Kidney capillary endothelial cell (primary cell): ENCODE measurements at regions not wholly inside any gene's neighbourhood (a gene's known extent, or its start where the extent isn't known, plus 50 kb on each side); places are given as distances from the start of the nearest gene placed in this dataset.

Source experiments
- DNase-seq: peaks from one replicate; pipeline ENCODE4 v3.0.0-alpha.2; 2018; ENCODE audit warnings: low spot score

DNA sequence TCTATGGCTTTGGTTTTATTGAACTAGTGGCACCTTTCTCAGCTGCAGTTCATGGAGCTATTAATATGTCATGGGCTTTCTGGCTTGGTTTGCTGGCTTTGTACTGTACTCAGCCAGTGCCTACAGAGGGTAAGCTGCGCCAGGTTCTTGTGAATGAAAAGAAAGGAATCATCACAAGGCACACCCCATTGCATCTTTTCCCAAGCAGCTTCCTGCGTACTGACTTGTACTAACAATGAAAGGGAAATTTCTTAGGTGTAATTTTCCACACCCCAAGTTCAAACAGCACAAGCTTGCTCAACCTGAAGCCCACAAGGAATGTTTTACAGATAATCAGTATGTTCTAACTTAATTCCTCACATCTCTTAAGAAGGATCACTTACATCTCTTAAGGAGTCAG, 78.0 kb upstream of the TNFSF18 start:
- DNase-seq = no peak

DNA sequence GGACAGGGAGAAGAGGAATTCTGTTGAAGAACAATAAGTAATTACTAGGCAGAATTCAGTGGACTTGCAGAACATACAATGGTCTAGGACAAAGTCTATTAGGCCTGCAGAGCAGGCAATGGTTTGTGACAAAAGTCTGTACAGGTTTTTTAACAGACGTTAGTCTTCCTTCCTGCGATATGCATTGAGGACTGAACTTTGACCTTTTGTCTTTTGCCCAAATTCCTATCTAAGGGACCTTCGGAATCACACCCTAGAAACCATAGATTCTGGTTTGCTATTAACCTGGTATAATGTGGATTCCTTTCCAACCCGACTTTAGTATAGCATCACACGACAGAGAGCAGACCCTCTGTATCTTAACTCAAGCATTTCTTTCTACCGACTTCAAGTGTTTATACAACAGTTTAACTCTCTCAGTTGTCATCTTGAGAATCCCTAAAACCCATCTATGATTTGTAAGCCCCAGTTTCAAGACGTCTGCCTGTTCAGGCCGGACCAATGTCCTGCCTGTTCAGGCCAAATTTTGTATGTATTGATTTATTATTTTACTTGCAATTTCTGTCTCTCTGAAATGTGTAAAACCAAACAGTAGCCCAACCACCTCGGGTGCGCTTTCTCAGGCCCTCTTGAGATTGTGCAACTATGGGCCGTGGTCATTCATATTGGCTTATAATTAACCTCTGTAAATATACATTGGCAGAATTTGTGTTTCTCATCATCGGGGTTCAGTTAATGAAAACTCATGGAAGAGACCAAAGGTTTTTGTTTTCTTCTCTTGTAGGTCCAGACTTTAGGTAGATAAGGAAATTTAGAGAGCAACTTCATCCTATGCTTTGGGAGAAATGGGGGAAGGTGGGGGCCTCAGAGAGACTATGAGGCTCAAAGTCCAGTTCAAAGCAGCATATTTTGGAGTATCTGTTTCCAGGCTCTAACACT, 76.9 kb upstream of the TNFSF18 start:
- DNase-seq = no peak

DNA sequence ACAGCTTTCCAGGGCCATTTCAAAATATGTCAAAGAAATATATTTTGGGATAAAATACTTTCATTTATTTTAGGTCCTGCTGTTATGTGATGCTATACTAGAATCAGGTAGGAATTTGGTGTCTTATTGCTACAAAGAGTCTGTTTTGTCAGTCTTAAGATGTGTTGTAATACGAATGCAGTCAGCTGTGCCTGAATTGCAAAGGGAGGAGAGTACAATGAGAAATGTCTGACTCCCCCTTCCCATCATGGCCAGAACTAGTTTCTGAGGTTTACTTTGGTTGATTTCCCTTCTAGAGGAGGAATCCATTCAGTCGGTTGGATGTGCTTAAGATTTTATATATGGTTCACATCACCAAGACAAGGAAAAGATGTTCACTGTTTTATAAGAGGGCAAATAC, 75.7 kb upstream of the TNFSF18 start:
- DNase-seq = no peak

DNA sequence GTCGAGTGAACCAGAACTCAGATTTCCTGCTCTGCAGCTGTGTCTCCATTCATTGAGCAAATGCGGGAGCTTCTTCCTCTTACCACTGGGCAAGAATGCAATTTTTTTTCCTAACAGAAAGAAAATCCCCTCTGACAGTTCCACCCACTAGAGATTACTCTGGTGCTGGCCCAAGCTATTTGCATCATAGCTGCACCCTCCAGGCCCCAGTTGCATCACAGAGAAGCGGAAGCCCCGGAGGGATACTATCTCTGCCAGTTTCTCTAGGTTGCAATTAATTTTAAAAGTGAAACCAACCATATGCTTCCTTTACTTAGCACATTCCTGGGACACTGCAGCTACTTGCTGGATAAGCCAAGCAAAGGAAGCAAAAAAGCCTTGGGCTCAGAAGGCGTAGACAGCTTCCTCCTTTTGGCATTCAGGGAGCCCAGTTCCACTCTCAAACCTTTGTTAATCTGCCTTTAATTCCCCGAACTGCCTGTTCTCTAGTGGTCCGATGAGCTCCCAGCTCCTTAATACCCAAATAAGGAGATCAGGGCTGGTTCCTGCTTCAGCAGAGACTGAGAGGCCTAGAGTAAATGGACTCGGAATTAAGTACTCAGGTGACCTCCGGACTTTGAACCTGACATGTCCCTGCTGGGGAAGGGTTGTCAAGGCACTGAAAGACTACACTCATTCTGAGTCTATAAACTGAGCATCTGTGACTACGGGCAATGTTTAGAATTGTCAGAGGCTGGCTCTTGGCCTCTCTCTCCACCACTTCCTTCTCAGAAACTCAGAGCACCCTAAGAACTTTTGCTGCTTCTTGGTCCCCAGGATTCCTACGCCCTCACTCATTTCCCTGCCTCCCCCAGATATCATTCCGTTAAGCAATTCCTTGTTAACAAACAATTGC, 72.5 kb upstream of the TNFSF18 start:
- peak; percentile 30 for DNase-seq

DNA sequence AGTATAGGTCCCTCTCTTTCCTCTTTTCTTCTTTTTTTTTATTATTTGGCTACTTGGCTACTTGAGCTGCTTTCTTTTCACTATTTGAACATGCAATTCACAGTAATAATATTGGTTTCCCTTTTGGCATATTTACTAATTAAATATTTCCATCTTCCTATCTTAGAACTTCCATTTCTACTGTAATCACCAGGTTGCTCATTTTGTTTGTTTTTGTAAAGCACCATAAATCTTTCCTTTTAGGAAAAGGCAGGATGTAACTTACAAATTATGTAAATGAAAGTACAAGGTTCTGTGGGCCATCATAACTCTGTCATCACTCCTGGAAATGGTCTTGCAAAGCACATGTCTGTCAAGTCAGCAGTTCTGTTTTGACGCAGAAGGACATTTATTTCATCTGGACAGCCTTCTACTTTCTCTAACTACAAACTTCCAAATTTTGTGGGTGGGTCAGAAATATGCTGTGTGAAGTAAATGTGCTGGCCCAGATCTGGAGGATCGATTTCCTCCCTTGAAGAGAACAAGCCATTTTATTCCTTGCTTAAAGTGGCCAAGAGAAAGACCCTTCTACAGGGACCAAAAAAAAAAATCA, 71.7 kb upstream of the TNFSF18 start:
- DNase-seq = peak; percentile 16

DNA sequence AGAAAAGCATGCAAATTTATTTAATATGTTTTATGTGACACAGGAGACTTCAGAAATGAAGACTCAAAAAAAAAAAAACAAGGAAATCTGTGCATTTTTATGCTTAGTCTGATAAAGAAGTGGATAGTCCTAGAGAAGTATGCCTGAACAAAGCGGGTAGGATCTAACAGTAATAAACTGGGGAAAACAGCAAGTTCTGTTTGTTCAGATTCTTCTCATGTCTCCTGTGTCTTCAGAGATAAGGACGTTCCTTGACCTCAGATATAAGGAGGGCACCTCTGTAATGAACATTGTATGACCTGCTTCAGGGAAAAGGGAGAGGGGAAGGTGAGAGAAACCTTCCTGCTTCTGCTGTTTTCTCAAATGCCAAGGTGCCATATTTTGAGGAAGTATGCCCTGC, 67.7 kb upstream of the TNFSF18 start:
- no peak for DNase-seq

DNA sequence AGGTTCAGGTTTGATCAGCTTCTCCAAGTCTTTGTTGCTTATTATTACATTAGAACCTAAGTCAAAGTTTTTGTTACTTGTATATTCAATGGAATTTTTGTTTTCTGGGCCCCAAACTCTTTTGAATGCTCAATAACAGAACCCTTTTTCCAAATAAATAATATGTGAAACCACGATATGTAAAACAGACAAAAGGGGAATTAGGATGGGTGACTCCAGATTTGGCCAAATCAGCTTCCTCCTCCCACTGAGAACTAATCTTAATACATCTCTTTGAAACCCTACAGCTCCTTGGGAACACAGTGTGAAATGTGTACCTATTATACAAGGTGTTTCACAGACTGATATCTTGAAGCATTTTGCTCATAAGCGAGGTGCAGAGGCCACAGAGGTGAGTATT, 67.0 kb upstream of the TNFSF18 start:
- no peak for DNase-seq

DNA sequence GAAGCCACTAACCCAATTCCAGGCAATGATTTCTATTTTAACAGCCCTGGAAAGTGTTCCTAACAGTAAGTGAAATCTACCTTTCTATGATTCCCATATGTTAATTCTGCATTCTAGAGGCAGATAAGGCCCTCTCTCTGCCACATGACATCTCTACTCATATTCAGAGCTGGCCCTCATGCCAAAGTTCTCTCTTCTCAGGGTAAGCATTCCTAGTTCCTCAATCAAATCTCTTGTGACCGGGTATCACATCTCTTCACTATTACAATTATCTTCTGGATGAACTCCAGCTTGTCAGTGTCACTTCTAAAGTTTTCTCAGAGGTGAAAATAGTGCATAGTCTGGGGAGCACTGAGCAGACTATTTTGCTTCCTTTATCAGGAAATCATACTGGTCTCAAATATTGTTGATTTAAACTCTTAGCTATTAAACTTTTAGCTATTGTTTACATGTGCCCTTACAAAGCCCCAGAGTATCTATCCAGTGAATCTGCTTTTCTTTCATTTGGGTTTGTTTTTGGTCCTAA, 66.4 kb upstream of the TNFSF18 start:
- no peak for DNase-seq

DNA sequence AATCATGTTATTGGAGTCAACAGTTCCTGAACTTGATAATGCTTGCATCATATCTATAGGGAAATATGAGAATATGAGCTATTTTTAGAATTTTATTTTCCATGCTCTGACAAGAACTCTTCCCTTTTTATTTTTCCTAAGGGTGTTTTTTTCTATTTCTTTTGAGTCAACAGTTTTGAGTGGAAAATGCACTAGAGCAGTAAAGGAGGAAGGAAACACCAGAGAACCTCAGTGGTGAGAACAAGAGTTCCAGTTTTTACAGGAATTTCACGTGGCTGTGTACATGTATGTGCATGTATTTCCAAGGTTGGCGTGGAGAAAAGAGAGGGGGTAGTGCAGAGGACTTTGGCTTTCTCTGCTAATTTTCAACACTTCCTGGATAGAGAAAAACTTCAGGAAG, 63.6 kb upstream of the TNFSF18 start:
- no peak for DNase-seq

DNA sequence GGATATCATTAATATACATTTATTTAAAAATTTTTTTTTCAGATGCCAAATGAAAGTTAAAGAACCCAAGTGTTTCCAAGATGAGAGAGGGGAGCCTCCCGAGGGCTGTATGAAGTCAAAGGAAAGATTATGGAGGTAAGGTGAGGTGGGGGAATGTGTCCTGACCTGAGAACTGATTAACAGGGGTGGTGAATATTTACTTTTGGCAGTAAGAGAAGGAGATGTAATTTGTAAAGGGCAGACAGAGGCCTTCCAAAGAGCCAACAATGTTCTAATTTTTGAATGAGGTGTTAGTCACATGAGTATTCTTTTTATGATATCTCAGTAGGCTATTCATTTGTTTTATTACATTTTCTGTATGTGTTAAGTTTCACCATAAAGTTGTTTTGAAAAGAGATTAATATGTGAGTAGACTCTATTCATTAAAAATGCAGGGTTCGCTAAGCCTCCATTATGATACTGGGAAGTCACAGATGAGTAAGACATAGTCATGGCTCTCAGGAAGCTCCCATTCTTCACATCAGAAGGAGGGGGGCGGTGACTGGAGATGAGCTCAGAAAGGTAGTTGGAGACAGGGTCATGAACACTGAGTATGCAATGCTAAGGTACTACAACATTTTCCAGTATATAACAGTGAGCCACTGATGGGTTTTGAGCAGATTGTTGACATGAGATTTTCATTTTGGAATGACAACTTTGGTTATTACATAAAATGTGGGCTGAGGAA, 62.4 kb upstream of the TNFSF18 start:
- DNase-seq = peak; percentile 78

DNA sequence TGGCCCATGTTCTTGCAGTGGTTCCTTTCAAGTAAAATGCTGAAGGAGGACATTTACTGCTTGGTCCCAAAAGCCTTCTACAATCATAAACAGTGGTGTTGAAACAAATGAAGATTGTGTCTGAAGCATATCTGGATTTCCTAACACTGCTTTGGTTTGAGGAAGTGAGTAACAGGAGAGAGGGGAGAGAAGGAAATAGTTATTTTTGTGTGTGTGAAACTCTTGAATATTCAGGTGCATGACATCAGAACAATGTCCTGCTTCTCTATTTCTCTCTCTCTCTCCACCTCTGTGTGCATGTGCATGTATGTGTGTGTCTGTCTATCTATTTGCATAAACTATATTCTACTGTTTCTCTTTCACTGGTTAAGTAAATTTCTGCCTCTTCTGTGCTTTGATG, 61.4 kb upstream of the TNFSF18 start:
- peak; percentile 74 for DNase-seq

DNA sequence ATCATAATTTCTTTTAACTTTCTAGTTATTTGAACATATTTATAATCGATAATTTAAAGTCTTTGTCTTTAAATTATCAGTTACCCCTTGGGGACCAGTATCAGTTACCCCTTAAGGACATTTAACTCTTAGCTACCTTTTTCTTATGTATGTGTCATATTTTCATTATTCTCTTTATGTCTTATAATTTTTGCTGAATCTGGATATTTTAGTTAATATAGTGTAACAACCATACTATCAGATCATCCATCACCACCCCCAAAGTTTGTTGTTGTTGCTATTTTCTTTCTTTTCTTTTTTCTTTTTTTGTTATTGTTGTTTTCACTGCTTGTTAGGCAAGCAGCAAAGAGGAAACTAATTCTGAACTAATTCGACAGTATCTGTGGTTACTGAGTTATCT, 57.0 kb upstream of the TNFSF18 start:
- no peak for DNase-seq

DNA sequence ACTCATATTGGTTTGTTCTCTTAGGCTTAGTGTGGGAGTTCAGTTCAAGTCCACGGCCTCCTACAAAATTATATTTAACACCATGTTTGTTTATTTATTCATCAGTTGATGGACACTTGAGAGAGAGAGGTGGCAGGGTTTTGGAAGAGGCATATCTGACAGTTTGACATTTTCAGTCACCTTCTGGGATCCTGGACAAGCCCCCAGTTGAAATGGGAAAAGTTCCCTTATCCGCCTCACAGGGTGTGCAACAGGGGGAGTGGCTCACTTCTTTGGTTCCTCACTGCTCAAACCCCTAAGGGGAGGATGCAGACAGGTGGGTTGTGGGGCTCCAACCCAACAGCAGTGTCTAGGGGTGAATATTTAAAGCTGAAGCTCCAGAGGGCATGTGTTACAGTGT, 52.3 kb upstream of the TNFSF18 start:
- no peak for DNase-seq

DNA sequence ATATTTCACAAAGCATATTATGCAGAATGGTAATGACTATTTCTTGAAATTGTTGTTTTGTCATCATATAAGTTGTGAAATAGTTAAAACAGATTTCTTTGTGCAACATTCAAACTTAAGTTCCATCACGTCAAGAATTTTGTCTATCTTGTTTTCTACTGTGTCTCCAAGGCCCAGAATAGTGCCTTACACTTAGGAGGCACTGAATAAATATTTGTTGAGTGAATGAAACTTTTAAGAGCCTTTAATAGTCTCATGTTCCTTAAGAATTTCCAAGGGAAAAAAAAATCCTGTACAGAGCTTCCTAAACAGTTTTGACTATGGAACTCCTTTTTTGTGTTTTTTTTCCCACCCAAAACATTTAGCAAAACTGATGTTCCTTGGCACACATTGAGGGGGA, 50.8 kb upstream of the TNFSF18 start:
- no peak for DNase-seq

DNA sequence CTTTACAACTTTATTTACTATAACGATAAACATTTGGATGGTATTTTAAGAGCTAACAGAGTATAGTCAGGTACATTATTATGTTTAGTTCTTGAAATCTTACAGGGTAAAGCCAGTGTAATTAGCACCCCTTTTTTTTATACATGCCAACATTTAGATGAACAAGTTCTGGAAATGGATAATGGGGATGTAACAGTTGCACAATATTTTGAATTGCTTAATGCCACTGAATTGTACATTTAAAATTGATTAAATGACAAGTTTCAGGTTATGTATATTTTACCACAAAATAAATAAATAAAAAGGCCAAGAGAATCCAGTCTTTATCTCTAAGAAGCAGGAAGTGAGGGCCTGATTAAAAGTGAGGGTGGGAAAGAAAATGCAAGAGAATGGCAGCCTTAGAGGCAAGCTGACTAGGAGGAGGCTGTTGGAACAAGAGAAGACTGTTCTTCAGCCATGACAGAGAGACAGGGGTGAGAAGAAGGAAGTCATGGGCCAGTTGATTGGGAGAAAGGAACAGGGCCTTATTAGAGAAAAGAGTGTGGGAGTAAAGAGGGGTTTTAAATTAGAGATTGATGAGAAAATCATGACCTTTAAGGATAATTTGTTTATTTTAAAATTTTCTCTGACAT, 49.9 kb upstream of the TNFSF18 start:
- DNase-seq = no peak
